Ectodermal cell (in vitro differentiated cells): ENCODE measurements at regions not wholly inside any gene's neighbourhood (a gene's known extent, or its start where the extent isn't known, plus 50 kb on each side); places are given as distances from the start of the nearest gene placed in this dataset.

Experiments used
- H3K27ac ChIP-seq: 2 replicates; pipeline ENCODE4 v1.7.0; 2013; ENCODE audit warnings: mild to moderate bottlenecking, low read depth, low read length; ENCODE audit not compliant: insufficient read depth, poor library complexity, severe bottlenecking
- H3K27me3 ChIP-seq: 2 replicates; pipeline ENCODE4 v1.7.0; 2013; ENCODE audit warnings: mild to moderate bottlenecking, low read length; ENCODE audit not compliant: insufficient read depth, control insufficient read depth, poor library complexity, severe bottlenecking
- H3K36me3 ChIP-seq: one replicate; pipeline ENCODE4 v1.7.0; 2013; ENCODE audit warnings: low read length; ENCODE audit not compliant: control insufficient read depth, insufficient read depth
- H3K4me1 ChIP-seq: one replicate; pipeline ENCODE4 v1.7.0; 2013; ENCODE audit warnings: low read length; ENCODE audit not compliant: control insufficient read depth, insufficient read depth
- H3K4me3 ChIP-seq: 2 replicates; pipeline ENCODE4 v1.7.0; 2013; ENCODE audit warnings: low read depth, low read length, control low read depth; ENCODE audit not compliant: insufficient read depth
- H3K9me3 ChIP-seq: 2 replicates; pipeline ENCODE4 v1.7.0; 2013; ENCODE audit warnings: mild to moderate bottlenecking, low read length, moderate library complexity; ENCODE audit not compliant: control insufficient read depth
- WGBS, 2 experiments: methylation state at CpG; one replicate each; pipeline ENCODE4 v1.1.7; 2013; ENCODE audit warnings: missing lambda C conversion rate in 2 of 2; 5-methylcytosine and 5-hydroxymethylcytosine counted together

DNA sequence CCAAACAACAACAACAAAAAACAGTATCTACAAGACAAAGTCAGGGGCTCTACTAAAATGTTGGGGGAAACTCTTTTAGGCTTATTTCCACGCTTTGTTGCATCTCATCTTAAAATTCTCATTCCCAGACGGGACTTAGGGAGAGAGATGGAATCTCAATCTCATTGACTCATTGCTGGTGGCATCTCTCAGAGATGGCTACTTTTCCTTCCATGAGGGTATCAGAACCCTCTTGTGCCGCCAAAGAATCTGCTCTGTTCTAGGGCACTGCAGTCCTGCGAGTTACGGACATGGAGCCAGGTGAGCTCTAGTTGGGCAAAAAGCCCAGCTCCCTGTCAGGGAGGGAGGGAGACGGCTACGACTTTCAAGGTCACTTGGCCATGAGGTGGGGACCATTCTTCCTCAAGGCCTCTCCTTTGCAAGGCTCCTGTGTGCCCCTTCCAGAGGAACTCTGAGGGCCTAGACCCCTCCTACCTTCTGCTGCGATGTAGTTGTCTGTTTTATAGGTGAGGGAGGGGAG is 68.0 kb downstream of the MYCN start:
- no peaks in the 10 kb centered on the region for H3K9me3 ChIP-seq
- peaks cover 5% of the 10 kb centered on the region for H3K27me3 ChIP-seq
- H3K36me3 ChIP-seq = no peaks in the 10 kb centered on the region
- H3K4me3 ChIP-seq = no peak overlapping the region
- H3K27ac ChIP-seq = no peak overlapping the region
- WGBS, 2 experiments = 84% methylated on average over 8 of the region's 8 CpGs
- H3K4me1 ChIP-seq = peaks cover 8% of the 10 kb centered on the region

DNA sequence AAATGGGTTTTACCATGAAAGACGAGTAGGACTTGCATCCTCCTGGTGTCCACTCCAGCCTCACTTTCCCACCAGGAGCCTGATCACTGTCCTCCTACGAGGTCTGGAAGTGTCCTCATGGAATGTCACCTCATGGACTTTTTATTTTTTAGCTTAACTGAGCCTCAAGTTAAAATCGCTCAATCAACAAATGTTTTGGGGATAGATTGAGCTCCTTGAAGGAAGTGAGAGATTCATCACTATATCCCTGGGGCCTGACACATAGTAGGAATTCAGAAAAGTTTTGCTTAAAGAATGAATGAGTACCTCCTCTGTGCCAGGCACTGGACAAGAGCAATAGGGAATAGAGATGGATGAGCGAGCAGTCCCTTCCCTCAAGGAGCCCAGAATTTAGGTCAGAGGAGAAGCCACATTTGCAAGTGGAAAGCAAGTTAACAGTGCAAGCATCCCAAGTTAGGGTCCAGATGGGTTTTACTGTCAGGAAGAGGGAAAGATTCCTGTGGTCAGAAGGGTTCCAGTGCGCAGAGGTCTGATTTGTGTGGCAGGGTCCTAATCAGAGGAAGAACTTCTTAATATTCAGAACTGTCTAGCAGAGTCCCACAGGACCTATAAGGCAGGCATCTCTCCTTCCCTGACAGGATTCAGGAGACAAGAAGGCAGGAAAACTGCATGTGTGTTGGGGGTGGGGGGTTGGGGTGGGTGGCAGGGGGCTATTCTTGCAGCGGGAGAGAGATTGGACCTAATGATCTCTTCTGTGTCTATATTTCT is 67.0 kb downstream of the MYCN start:
- WGBS, 2 experiments = 87 to 92% methylated on average over 5 to 6 of the region's 6 CpGs
- Histone ChIP-seq H3K36me3 (no peaks in the 10 kb centered on the region), H3K9me3 (no peaks in the 10 kb centered on the region), H3K4me1 (no peaks in the 10 kb centered on the region), H3K27me3 (peaks cover 3% of the 10 kb centered on the region), H3K27ac (no peak overlapping the region), H3K4me3 (no peak overlapping the region)

DNA sequence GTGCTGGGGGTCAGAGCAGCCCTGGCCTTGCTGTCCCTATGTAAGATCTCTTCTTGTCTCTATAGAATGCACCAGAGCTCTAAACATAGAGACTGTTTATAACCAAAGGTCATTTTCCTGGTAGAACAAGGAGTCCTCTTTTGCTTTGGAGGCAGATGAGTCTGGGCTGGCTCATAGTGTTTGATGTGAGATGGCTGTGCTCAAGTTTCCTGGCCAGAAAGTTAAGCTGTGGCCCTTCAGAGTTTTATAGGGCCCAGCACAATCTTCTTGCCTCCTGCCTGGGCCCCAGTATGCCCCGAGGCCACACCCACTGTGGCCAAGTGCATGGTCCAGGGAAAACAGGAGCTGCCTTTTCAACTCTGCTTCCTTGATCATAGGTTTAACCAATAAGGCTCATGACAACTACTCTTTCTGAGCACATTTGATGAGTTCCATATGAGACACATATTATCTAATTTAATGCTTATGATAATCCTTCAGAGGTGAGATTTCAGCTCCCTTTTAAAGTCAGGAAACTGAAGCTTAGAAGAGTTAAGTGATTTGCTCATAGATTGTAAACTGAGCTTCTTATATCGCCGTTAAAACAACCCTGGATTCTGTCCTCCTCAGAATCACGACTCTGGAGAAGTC is 66.3 kb downstream of the MYCN start:
- H3K4me3 ChIP-seq = no peak overlapping the region
- H3K9me3 ChIP-seq = no peaks in the 10 kb centered on the region
- no peak overlapping the region for H3K27ac ChIP-seq
- H3K27me3 ChIP-seq = peaks cover 3% of the 10 kb centered on the region
- 91 to 94% methylated on average over 4 of the region's 4 CpGs for WGBS, 2 experiments
- H3K36me3 ChIP-seq = no peaks in the 10 kb centered on the region
- no peaks in the 10 kb centered on the region for H3K4me1 ChIP-seq

DNA sequence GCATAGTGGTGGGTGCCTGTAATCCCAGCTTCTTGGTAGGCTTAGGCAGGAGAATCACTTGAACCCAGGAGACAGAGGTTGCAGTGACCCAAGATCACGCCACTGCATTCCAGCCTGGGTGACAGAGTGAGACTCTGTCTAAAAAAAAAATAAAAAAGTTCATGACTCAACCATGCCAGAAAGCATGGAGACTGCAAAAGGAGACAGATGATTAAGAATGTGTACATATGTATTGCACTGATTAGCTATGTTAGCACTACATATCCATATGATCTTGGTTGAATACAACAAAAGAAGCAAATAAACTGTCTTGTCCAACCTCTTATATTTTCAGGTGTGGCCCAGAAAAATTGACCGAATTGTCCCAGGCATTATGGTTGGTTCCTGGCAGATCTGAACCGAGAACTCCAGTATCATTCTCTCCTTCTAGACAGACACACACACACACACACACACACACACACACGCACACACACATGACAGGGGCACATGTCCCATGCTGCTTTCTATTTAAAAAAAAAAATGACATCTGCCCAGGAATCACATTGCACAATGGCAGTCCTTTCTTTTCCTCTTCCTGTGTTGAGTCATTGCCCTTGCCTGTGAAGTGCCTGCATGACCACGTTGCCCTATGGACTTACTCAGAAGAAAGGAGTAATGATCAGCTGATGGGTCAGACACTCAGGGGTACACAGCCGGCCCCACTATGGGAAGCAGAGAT is 65.6 kb downstream of the MYCN start:
- H3K4me3 ChIP-seq = no peak overlapping the region
- peaks cover 3% of the 10 kb centered on the region for H3K27me3 ChIP-seq
- no peaks in the 10 kb centered on the region for H3K4me1 ChIP-seq
- no peaks in the 10 kb centered on the region for H3K36me3 ChIP-seq
- 79 to 83% methylated on average over 6 of the region's 6 CpGs for WGBS, 2 experiments
- H3K27ac ChIP-seq = no peak overlapping the region
- no peaks in the 10 kb centered on the region for H3K9me3 ChIP-seq

DNA sequence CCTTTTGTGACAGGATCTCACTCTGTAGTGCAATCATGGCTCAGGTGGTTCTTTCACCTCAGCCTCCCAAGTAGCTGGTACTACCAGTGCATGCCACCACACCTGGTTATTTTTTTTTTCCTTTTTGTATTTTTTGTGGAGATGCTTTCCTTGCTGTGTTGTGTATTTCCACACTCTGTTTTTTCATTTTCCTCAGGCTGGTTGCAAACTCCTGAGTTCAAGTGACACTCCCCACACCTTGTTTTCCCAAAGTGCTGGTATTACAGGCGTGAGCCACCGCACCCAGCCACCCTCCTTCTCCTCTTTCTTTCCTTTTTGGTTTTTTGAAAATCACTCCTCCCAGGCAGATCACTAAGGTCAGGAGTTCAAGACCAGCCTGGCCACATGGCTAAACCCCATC is 65.0 kb downstream of the MYCN start:
- 87 to 88% methylated on average over 2 of the region's 2 CpGs for WGBS, 2 experiments
- no peak overlapping the region for H3K4me3 ChIP-seq
- peaks cover under 1% of the 10 kb centered on the region for H3K27me3 ChIP-seq
- no peaks in the 10 kb centered on the region for H3K4me1 ChIP-seq
- no peaks in the 10 kb centered on the region for H3K36me3 ChIP-seq
- no peak overlapping the region for H3K27ac ChIP-seq
- no peaks in the 10 kb centered on the region for H3K9me3 ChIP-seq

DNA sequence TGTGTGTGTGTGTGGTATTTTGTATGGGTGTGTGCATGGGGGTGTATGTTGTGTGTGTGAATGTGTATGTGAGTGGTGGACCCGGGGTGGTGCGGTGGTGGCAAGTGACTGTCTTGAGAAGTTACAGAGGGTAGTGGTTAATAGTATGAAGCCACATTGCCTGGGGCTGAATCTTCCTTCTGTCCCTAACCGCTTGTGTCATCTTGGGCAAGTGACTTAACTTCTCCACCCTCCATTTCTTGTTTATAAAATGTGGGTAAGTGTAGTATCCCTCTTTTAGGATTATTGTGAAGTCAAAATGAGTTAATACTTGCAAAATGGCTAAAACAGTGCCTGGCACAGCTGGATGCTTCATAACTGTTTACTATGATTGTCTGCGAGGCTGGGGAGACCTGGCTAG is 63.5 kb downstream of the MYCN start:
- Histone ChIP-seq H3K27ac (no peak overlapping the region), H3K4me3 (no peak overlapping the region), H3K36me3 (no peaks in the 10 kb centered on the region), H3K27me3 (no peaks in the 10 kb centered on the region), H3K9me3 (no peaks in the 10 kb centered on the region), H3K4me1 (no peaks in the 10 kb centered on the region)
- 60 to 70% methylated on average over 3 to 4 of the region's 4 CpGs for WGBS, 2 experiments

DNA sequence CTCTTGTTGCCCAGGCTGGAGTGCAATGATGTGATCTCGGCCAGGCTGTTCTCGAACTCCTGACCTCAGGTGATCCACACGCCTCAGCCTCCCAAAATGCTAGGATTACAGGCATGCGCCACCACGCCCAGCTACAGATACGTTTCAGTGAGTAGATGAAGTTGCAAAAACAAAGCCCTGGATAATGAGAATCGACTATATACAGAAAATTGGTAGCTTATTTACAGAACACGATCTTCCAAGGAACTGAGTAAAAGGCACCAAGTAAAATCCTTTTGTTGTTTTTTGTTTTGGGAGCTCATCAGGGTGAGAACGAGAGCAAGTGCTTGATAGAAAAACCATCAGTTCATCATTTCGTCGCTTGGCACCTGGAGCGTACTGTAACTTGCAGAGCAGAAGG is 62.8 kb downstream of the MYCN start:
- no peaks in the 10 kb centered on the region for H3K4me1 ChIP-seq
- 86 to 89% methylated on average over 12 of the region's 12 CpGs for WGBS, 2 experiments
- no peak overlapping the region for H3K4me3 ChIP-seq
- no peaks in the 10 kb centered on the region for H3K9me3 ChIP-seq
- no peaks in the 10 kb centered on the region for H3K27me3 ChIP-seq
- H3K36me3 ChIP-seq = no peaks in the 10 kb centered on the region
- H3K27ac ChIP-seq = no peak overlapping the region

DNA sequence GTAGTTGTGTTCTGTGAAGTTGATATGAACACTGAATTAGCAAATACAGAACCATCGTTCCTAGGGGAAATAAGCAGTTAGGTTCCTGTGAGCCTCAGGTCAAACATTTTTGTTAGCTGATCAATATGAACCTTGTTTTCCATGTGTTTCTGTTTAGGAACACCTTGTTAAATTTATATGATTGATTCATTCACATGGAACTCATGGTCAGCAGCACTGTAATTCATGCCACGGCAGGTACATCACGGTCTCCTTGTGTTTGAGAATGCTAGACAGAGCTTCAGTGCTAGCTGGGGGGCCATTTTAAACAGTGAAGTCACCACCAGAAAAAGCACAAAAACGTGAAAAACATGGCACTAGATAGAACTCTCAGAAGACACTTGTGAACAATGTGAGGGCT is 62.2 kb downstream of the MYCN start:
- no peaks in the 10 kb centered on the region for H3K9me3 ChIP-seq
- no peak overlapping the region for H3K4me3 ChIP-seq
- H3K27ac ChIP-seq = no peak overlapping the region
- no peaks in the 10 kb centered on the region for H3K4me1 ChIP-seq
- H3K36me3 ChIP-seq = no peaks in the 10 kb centered on the region
- H3K27me3 ChIP-seq = no peaks in the 10 kb centered on the region
- 94 to 95% methylated on average over 4 of the region's 4 CpGs for WGBS, 2 experiments

DNA sequence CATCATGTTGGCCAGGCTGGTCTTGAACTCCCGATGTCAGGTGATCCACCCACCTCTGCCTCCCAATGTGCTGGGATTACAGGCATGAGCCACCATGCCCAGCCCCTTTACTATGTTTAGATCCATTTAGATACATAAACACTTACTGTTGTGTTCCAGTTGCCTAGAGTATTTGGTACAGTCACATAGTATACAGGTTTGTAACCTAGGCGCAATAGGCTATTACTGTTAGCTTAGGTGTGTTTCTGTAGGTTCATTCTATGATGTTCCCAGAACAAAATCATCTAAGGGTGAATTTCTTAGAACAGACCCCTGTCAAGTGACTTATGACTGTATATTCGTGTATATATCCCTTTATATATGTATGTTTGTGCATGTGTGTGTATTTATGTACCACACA is 61.8 kb downstream of the MYCN start:
- Histone ChIP-seq H3K9me3 (no peaks in the 10 kb centered on the region), H3K27me3 (no peaks in the 10 kb centered on the region), H3K4me3 (no peak overlapping the region), H3K36me3 (no peaks in the 10 kb centered on the region), H3K27ac (no peak overlapping the region), H3K4me1 (no peaks in the 10 kb centered on the region)
- 90 to 98% methylated on average over 2 to 3 of the region's 3 CpGs for WGBS, 2 experiments

DNA sequence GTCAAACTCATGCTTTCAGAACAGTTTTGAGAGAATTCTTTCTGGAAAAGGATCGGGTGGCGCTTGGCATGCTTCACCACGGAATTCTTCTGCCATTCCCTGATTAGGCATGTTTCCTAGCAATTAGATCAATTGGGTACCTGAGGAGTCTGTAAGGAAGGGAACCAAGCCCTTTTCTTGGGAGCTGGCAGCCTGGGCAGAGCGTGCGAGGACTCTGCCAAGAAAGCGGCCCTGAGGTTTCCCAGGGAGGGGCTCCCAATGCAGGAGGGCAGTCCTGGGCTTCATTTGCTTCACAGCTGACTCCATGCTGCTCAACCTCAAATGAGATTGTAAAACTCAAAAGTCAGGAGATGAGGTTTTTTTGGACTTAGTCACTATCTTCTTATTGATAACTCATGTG is 60.3 kb downstream of the MYCN start:
- Histone ChIP-seq H3K9me3 (no peaks in the 10 kb centered on the region), H3K36me3 (no peaks in the 10 kb centered on the region), H3K27ac (no peak overlapping the region), H3K4me1 (no peaks in the 10 kb centered on the region), H3K27me3 (no peaks in the 10 kb centered on the region), H3K4me3 (no peak overlapping the region)
- WGBS, 2 experiments = 93 to 94% methylated on average over 6 of the region's 6 CpGs
